COLO668 (cell line): ENCODE measurements at regions not wholly inside any gene's neighbourhood (a gene's known extent, or its start where the extent isn't known, plus 50 kb on each side); places are given as distances from the start of the nearest gene placed in this dataset.

ENCODE experiments used
- DNase-seq: peaks from one replicate; lab custom pipeline; 2025; ENCODE audit not compliant: unreplicated experiment; lab: John Stamatoyannopoulos, UW

- no peak for DNase-seq
Observed at GRCh38 chr14:62645649-62646048, 399.6 kb downstream of the KCNH5 start.
